ENCODE measurements at regions not wholly inside any gene's neighbourhood (a gene's known extent, or its start where the extent isn't known, plus 50 kb on each side); places are given as distances from the start of the nearest gene placed in this dataset.

- Histone ChIP-seq H3K9ac (ENCODE audit: low read length) (no peak overlapping the region), H3K4me1 (ENCODE audit: control insufficient read depth, insufficient read depth, low read length) (peaks cover 10% of the 10 kb centered on the region), H3K9me3 (ENCODE audit: control insufficient read depth, insufficient read depth, low read depth, low read length) (no peaks in the 10 kb centered on the region), H3K27me3 (ENCODE audit: control insufficient read depth, insufficient read depth, low read length) (no peaks in the 10 kb centered on the region), H3K36me3 (ENCODE audit: control insufficient read depth, insufficient read depth, low read length) (no peaks in the 10 kb centered on the region), H3K27ac (ENCODE audit: low read depth, low read length) (no peak overlapping the region), H3K4me3 (ENCODE audit: low read depth, low read length) (no peak overlapping the region)
Observed at GRCh38 chr10:62640411-62640810, 164.1 kb upstream of the ADO start.

GRCh38 chr10:62643606-62644587 is 160.6 kb upstream of the ADO start:
- Histone ChIP-seq H3K27me3 (ENCODE audit: control insufficient read depth, insufficient read depth, low read length) (no peaks in the 10 kb centered on the region), H3K36me3 (ENCODE audit: control insufficient read depth, insufficient read depth, low read length) (no peaks in the 10 kb centered on the region), H3K9me3 (ENCODE audit: control insufficient read depth, insufficient read depth, low read depth, low read length) (no peaks in the 10 kb centered on the region), H3K4me1 (ENCODE audit: control insufficient read depth, insufficient read depth, low read length) (no peaks in the 10 kb centered on the region), H3K4me3 (ENCODE audit: low read depth, low read length) (no peak overlapping the region), H3K27ac (ENCODE audit: low read depth, low read length) (no peak overlapping the region), H3K9ac (ENCODE audit: low read length) (no peak overlapping the region)

GRCh38 chr10:62647375-62648092 is 157.0 kb upstream of the ADO start:
- Histone ChIP-seq H3K9ac (ENCODE audit: low read length) (no peak overlapping the region), H3K27ac (ENCODE audit: low read depth, low read length) (no peak overlapping the region), H3K27me3 (ENCODE audit: control insufficient read depth, insufficient read depth, low read length) (no peaks in the 10 kb centered on the region), H3K4me3 (ENCODE audit: low read depth, low read length) (no peak overlapping the region), H3K36me3 (ENCODE audit: control insufficient read depth, insufficient read depth, low read length) (no peaks in the 10 kb centered on the region), H3K9me3 (ENCODE audit: control insufficient read depth, insufficient read depth, low read depth, low read length) (no peaks in the 10 kb centered on the region), H3K4me1 (ENCODE audit: control insufficient read depth, insufficient read depth, low read length) (no peaks in the 10 kb centered on the region)

- H3K27me3 ChIP-seq (ENCODE audit: control insufficient read depth, insufficient read depth, low read length), result no peaks in the 10 kb centered on the region
- no peak overlapping the region for H3K9ac ChIP-seq (ENCODE audit: low read length)
- no peaks in the 10 kb centered on the region for H3K9me3 ChIP-seq (ENCODE audit: control insufficient read depth, insufficient read depth, low read depth, low read length)
- H3K36me3 ChIP-seq (ENCODE audit: control insufficient read depth, insufficient read depth, low read length), result no peaks in the 10 kb centered on the region
- no peak overlapping the region for H3K27ac ChIP-seq (ENCODE audit: low read depth, low read length)
- no peaks in the 10 kb centered on the region for H3K4me1 ChIP-seq (ENCODE audit: control insufficient read depth, insufficient read depth, low read length)
- H3K4me3 ChIP-seq (ENCODE audit: low read depth, low read length), result no peak overlapping the region
Observed at GRCh38 chr10:62648921-62649320, 155.6 kb upstream of the ADO start.

- H3K4me1 ChIP-seq (ENCODE audit: control insufficient read depth, insufficient read depth, low read length), result no peaks in the 10 kb centered on the region
- no peaks in the 10 kb centered on the region for H3K9me3 ChIP-seq (ENCODE audit: control insufficient read depth, insufficient read depth, low read depth, low read length)
- no peak overlapping the region for H3K4me3 ChIP-seq (ENCODE audit: low read depth, low read length)
- no peaks in the 10 kb centered on the region for H3K27me3 ChIP-seq (ENCODE audit: control insufficient read depth, insufficient read depth, low read length)
- no peaks in the 10 kb centered on the region for H3K36me3 ChIP-seq (ENCODE audit: control insufficient read depth, insufficient read depth, low read length)
- H3K27ac ChIP-seq (ENCODE audit: low read depth, low read length), result no peak overlapping the region
- no peak overlapping the region for H3K9ac ChIP-seq (ENCODE audit: low read length)
Observed at GRCh38 chr10:62650411-62650810, 154.1 kb upstream of the ADO start.

- H3K36me3 ChIP-seq (ENCODE audit: control insufficient read depth, insufficient read depth, low read length), result no peaks in the 10 kb centered on the region
- H3K4me1 ChIP-seq (ENCODE audit: control insufficient read depth, insufficient read depth, low read length), result no peaks in the 10 kb centered on the region
- H3K4me3 ChIP-seq (ENCODE audit: low read depth, low read length), result no peak overlapping the region
- H3K9ac ChIP-seq (ENCODE audit: low read length), result no peak overlapping the region
- no peak overlapping the region for H3K27ac ChIP-seq (ENCODE audit: low read depth, low read length)
- H3K27me3 ChIP-seq (ENCODE audit: control insufficient read depth, insufficient read depth, low read length), result no peaks in the 10 kb centered on the region
- H3K9me3 ChIP-seq (ENCODE audit: control insufficient read depth, insufficient read depth, low read depth, low read length), result no peaks in the 10 kb centered on the region
Observed at GRCh38 chr10:62651341-62651740, 153.2 kb upstream of the ADO start.

GRCh38 chr10:62652114-62652513 is 152.4 kb upstream of the ADO start:
- Histone ChIP-seq H3K4me1 (ENCODE audit: control insufficient read depth, insufficient read depth, low read length) (no peaks in the 10 kb centered on the region), H3K36me3 (ENCODE audit: control insufficient read depth, insufficient read depth, low read length) (no peaks in the 10 kb centered on the region), H3K4me3 (ENCODE audit: low read depth, low read length) (no peak overlapping the region), H3K27ac (ENCODE audit: low read depth, low read length) (no peak overlapping the region), H3K27me3 (ENCODE audit: control insufficient read depth, insufficient read depth, low read length) (no peaks in the 10 kb centered on the region), H3K9me3 (ENCODE audit: control insufficient read depth, insufficient read depth, low read depth, low read length) (no peaks in the 10 kb centered on the region), H3K9ac (ENCODE audit: low read length) (no peak overlapping the region)

GRCh38 chr10:62652564-62652963 is 152.0 kb upstream of the ADO start:
- no peaks in the 10 kb centered on the region for H3K4me1 ChIP-seq (ENCODE audit: control insufficient read depth, insufficient read depth, low read length)
- no peak overlapping the region for H3K4me3 ChIP-seq (ENCODE audit: low read depth, low read length)
- no peak overlapping the region for H3K27ac ChIP-seq (ENCODE audit: low read depth, low read length)
- H3K27me3 ChIP-seq (ENCODE audit: control insufficient read depth, insufficient read depth, low read length), result no peaks in the 10 kb centered on the region
- no peaks in the 10 kb centered on the region for H3K9me3 ChIP-seq (ENCODE audit: control insufficient read depth, insufficient read depth, low read depth, low read length)
- H3K36me3 ChIP-seq (ENCODE audit: control insufficient read depth, insufficient read depth, low read length), result no peaks in the 10 kb centered on the region
- H3K9ac ChIP-seq (ENCODE audit: low read length), result no peak overlapping the region

- Histone ChIP-seq H3K9ac (ENCODE audit: low read length) (no peak overlapping the region), H3K36me3 (ENCODE audit: control insufficient read depth, insufficient read depth, low read length) (no peaks in the 10 kb centered on the region), H3K4me1 (ENCODE audit: control insufficient read depth, insufficient read depth, low read length) (no peaks in the 10 kb centered on the region), H3K4me3 (ENCODE audit: low read depth, low read length) (no peak overlapping the region), H3K27ac (ENCODE audit: low read depth, low read length) (no peak overlapping the region), H3K27me3 (ENCODE audit: control insufficient read depth, insufficient read depth, low read length) (no peaks in the 10 kb centered on the region), H3K9me3 (ENCODE audit: control insufficient read depth, insufficient read depth, low read depth, low read length) (no peaks in the 10 kb centered on the region)
Observed at GRCh38 chr10:62653254-62653653, 151.3 kb upstream of the ADO start.

GRCh38 chr10:62654966-62655336 is 149.6 kb upstream of the ADO start:
- Histone ChIP-seq H3K4me1 (ENCODE audit: control insufficient read depth, insufficient read depth, low read length) (no peaks in the 10 kb centered on the region), H3K27ac (ENCODE audit: low read depth, low read length) (no peak overlapping the region), H3K9me3 (ENCODE audit: control insufficient read depth, insufficient read depth, low read depth, low read length) (no peaks in the 10 kb centered on the region), H3K4me3 (ENCODE audit: low read depth, low read length) (no peak overlapping the region), H3K27me3 (ENCODE audit: control insufficient read depth, insufficient read depth, low read length) (no peaks in the 10 kb centered on the region), H3K36me3 (ENCODE audit: control insufficient read depth, insufficient read depth, low read length) (no peaks in the 10 kb centered on the region), H3K9ac (ENCODE audit: low read length) (no peak overlapping the region)

GRCh38 chr10:62655337-62655994 is 149.1 kb upstream of the ADO start:
- H3K9me3 ChIP-seq (ENCODE audit: control insufficient read depth, insufficient read depth, low read depth, low read length), result no peaks in the 10 kb centered on the region
- no peaks in the 10 kb centered on the region for H3K4me1 ChIP-seq (ENCODE audit: control insufficient read depth, insufficient read depth, low read length)
- H3K4me3 ChIP-seq (ENCODE audit: low read depth, low read length), result no peak overlapping the region
- no peak overlapping the region for H3K9ac ChIP-seq (ENCODE audit: low read length)
- no peak overlapping the region for H3K27ac ChIP-seq (ENCODE audit: low read depth, low read length)
- H3K36me3 ChIP-seq (ENCODE audit: control insufficient read depth, insufficient read depth, low read length), result no peaks in the 10 kb centered on the region
- H3K27me3 ChIP-seq (ENCODE audit: control insufficient read depth, insufficient read depth, low read length), result no peaks in the 10 kb centered on the region
